Erythroblast (primary cell): ENCODE measurements at regions not wholly inside any gene's neighbourhood (a gene's known extent, or its start where the extent isn't known, plus 50 kb on each side); places are given as distances from the start of the nearest gene placed in this dataset.

Experiments used
- GATA1 ChIP-seq: IDR thresholded peaks from 2 replicates; pipeline ENCODE4 v1.6.1; 2011; ENCODE audit warnings: low read depth, mild to moderate bottlenecking, control low read depth, low read length, moderate library complexity
- POLR2A ChIP-seq: IDR thresholded peaks from 2 replicates; pipeline ENCODE4 v1.6.1; 2011; ENCODE audit warnings: mild to moderate bottlenecking, low read length

GRCh38 chr6:78484198-78485064 is 382.9 kb upstream of the IRAK1BP1 start:
- TF ChIP-seq POLR2A (no peak), GATA1 (no peak)
